Natural killer cell (primary cell): ENCODE measurements at regions not wholly inside any gene's neighbourhood (a gene's known extent, or its start where the extent isn't known, plus 50 kb on each side); places are given as distances from the start of the nearest gene placed in this dataset.
"Not testable (repeated sequence)": the region's sequence is repeated elsewhere in the genome, so short reads cannot be mapped to it uniquely, and the experiment has no call there.

Experiments
- ATAC-seq, 3 donors: fragments of 150-1000 bp in 2 of 3; fragments of 200-7000 bp in 1 of 3; cut with Tn5 transposase; 1 replicate in 1 of 3; 2 replicates in 2 of 3; pipeline ENCODE4 v1.10.0; 2021; ENCODE audit warnings: mild to moderate bottlenecking in 2 of 3, moderate library complexity in 2 of 3
- DNase-seq, 2 donors: peaks; one replicate each; pipeline versions ENCODE4 v3.0.0 to v3.0.0-alpha.2; 2013 to 2021; ENCODE audit warnings: mixed read lengths in 1 of 2
- H3K27ac ChIP-seq: one replicate; pipeline ENCODE4 v1.5.1; 2013; ENCODE audit warnings: mild to moderate bottlenecking, low read length
- H3K27me3 ChIP-seq: one replicate; pipeline ENCODE4 v1.6.1; 2013; ENCODE audit warnings: low read length; ENCODE audit not compliant: control insufficient read depth, insufficient read depth
- H3K36me3 ChIP-seq: one replicate; pipeline ENCODE4 v1.6.1; 2013; ENCODE audit warnings: low read length; ENCODE audit not compliant: control insufficient read depth, insufficient read depth
- H3K4me1 ChIP-seq: one replicate; pipeline ENCODE4 v1.6.1; 2013; ENCODE audit warnings: low read length; ENCODE audit not compliant: control insufficient read depth, insufficient read depth
- H3K4me3 ChIP-seq: one replicate; pipeline ENCODE4 v1.5.1; 2013; ENCODE audit warnings: low read length
- H3K9me3 ChIP-seq: one replicate; pipeline ENCODE4 v1.6.1; 2013; ENCODE audit warnings: low read length; ENCODE audit not compliant: control insufficient read depth, insufficient read depth
- H3K27ac Mint-ChIP-seq, 2 donors: one replicate each; pipeline ENCODE4 v1.8.0; 2022; ENCODE audit warnings: mild to moderate bottlenecking in 2 of 2, mixed read lengths in 2 of 2, moderate library complexity in 1 of 2
- H3K27me3 Mint-ChIP-seq, 2 donors: one replicate each; pipeline ENCODE4 v1.8.0; 2022; ENCODE audit warnings: low read depth in 2 of 2, mixed read lengths in 2 of 2
- H3K36me3 Mint-ChIP-seq: one replicate; pipeline ENCODE4 v1.8.0; 2022; ENCODE audit warnings: mixed read lengths
- H3K4me1 Mint-ChIP-seq, 2 donors: one replicate each; pipeline ENCODE4 v1.8.0; 2022; ENCODE audit warnings: mixed read lengths in 2 of 2
- H3K4me3 Mint-ChIP-seq: one replicate; pipeline ENCODE4 v1.8.0; 2022; ENCODE audit warnings: mild to moderate bottlenecking, moderate library complexity, mixed read lengths
- H3K9me3 Mint-ChIP-seq, 2 donors: one replicate each; pipeline ENCODE4 v1.8.0; 2022; ENCODE audit warnings: mixed read lengths in 2 of 2
- WGBS: methylation state at CpG from one replicate; pipeline ENCODE4 v1.1.7; 2013; ENCODE audit warnings: missing lambda C conversion rate; ENCODE audit not compliant: insufficient coverage; 5-methylcytosine and 5-hydroxymethylcytosine counted together
- intact Hi-C: fragments of 100-400 bp; cut with micrococcal nuclease; formaldehyde crosslinking; loops from one replicate; pipeline ENCODE4 v1.14.2; 2022
- TF ChIP-seq, protein P1 (sequence below): fragments of 200-600 bp; IDR thresholded peaks from one replicate; pipeline ENCODE4 v1.8.0; 2022; ENCODE audit warnings: antibody characterized with exemption

GRCh38 chr5:124104821-124105220 is 592.8 kb downstream of the CSNK1G3 start:
- no peak overlapping the region for H3K27ac Mint-ChIP-seq
- H3K9me3 Mint-ChIP-seq: peaks cover 7 to 10% of the 10 kb centered on the region in 2 donors
- no peak for DNase-seq
- intact Hi-C loops: no loop called here
- TF ChIP-seq, protein P1, sequence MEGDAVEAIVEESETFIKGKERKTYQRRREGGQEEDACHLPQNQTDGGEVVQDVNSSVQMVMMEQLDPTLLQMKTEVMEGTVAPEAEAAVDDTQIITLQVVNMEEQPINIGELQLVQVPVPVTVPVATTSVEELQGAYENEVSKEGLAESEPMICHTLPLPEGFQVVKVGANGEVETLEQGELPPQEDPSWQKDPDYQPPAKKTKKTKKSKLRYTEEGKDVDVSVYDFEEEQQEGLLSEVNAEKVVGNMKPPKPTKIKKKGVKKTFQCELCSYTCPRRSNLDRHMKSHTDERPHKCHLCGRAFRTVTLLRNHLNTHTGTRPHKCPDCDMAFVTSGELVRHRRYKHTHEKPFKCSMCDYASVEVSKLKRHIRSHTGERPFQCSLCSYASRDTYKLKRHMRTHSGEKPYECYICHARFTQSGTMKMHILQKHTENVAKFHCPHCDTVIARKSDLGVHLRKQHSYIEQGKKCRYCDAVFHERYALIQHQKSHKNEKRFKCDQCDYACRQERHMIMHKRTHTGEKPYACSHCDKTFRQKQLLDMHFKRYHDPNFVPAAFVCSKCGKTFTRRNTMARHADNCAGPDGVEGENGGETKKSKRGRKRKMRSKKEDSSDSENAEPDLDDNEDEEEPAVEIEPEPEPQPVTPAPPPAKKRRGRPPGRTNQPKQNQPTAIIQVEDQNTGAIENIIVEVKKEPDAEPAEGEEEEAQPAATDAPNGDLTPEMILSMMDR: no peak
- no peak for ATAC-seq
- 100% methylated on average over 1 of the region's 1 CpG for WGBS
- H3K4me3 ChIP-seq: no peak overlapping the region
- H3K36me3 ChIP-seq: no peaks in the 10 kb centered on the region
- no peak overlapping the region for H3K4me3 Mint-ChIP-seq
- H3K27me3 ChIP-seq: no peaks in the 10 kb centered on the region
- H3K4me1 ChIP-seq: no peaks in the 10 kb centered on the region
- no peaks in the 10 kb centered on the region for H3K36me3 Mint-ChIP-seq
- no peaks in the 10 kb centered on the region for H3K4me1 Mint-ChIP-seq
- no peak overlapping the region for H3K27ac ChIP-seq
- no peaks in the 10 kb centered on the region for H3K9me3 ChIP-seq
- no peaks in the 10 kb centered on the region for H3K27me3 Mint-ChIP-seq

- Mint-ChIP-seq H3K4me3 (no peak overlapping the region), H3K36me3 (no peaks in the 10 kb centered on the region), H3K4me1 (no peaks in the 10 kb centered on the region), H3K9me3 (peaks cover 7 to 10% of the 10 kb centered on the region in 2 donors), H3K27me3 (no peaks in the 10 kb centered on the region), H3K27ac (no peak overlapping the region)
- no peaks in the 10 kb centered on the region for H3K27me3 ChIP-seq
- intact Hi-C loops: no loop called here
- H3K27ac ChIP-seq: no peak overlapping the region
- ATAC-seq: no peak
- no peak for DNase-seq
- H3K4me1 ChIP-seq: no peaks in the 10 kb centered on the region
- no peak overlapping the region for H3K4me3 ChIP-seq
- no peaks in the 10 kb centered on the region for H3K36me3 ChIP-seq
- TF ChIP-seq, protein P1: no peak
- WGBS: 74% methylated on average over 2 of the region's 3 CpGs
- no peaks in the 10 kb centered on the region for H3K9me3 ChIP-seq
Measured at GRCh38 chr5:124104344-124104743, 592.4 kb downstream of the CSNK1G3 start.

DNA sequence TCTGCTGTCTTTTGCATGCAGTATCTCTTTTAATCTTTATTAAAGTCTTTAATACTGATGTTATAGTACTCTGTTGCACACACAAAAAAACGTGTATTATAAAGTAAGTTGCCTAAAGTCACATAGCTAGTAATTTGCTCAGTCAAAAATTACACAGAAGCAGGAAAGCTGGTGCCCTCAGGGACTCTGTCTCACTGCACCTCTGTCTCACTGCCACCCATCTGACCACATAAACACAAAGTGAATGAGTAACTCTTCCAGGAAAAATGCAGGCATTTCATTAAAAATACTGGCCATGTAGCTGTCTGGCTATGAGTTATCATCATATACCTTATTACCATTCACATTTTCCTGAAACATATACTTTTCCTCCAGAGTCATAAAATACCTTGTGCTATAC is 591.7 kb downstream of the CSNK1G3 start:
- Histone ChIP-seq H3K27me3 (no peaks in the 10 kb centered on the region), H3K4me1 (no peaks in the 10 kb centered on the region), H3K4me3 (no peak overlapping the region), H3K36me3 (no peaks in the 10 kb centered on the region), H3K27ac (no peak overlapping the region), H3K9me3 (no peaks in the 10 kb centered on the region)
- TF ChIP-seq, protein P1: no peak
- no peak overlapping the region for H3K4me3 Mint-ChIP-seq
- no peak for ATAC-seq
- no peaks in the 10 kb centered on the region for H3K27me3 Mint-ChIP-seq
- intact Hi-C loops: no loop called here
- DNase-seq: no peak
- no peak overlapping the region for H3K27ac Mint-ChIP-seq
- no peaks in the 10 kb centered on the region for H3K36me3 Mint-ChIP-seq
- 83% methylated on average over 1 of the region's 1 CpG for WGBS
- no peaks in the 10 kb centered on the region for H3K4me1 Mint-ChIP-seq
- peaks cover 7 to 11% of the 10 kb centered on the region in 2 donors for H3K9me3 Mint-ChIP-seq

- peaks cover 12 to 16% of the 10 kb centered on the region in 2 donors for H3K9me3 Mint-ChIP-seq
- H3K27ac Mint-ChIP-seq, H3K36me3 Mint-ChIP-seq, H3K4me1 ChIP-seq, H3K27me3 ChIP-seq, H3K4me3 ChIP-seq, H3K4me3 Mint-ChIP-seq, intact Hi-C loops, DNase-seq, H3K27ac ChIP-seq, H3K4me1 Mint-ChIP-seq, H3K27me3 Mint-ChIP-seq, H3K36me3 ChIP-seq, ATAC-seq, H3K9me3 ChIP-seq: not testable (repeated sequence)
- 86% methylated on average over 4 of the region's 5 CpGs for WGBS
Measured at GRCh38 chr5:124103056-124103455, 591.1 kb downstream of the CSNK1G3 start.
